HG03565 (cell line): ENCODE measurements at regions not wholly inside any gene's neighbourhood (a gene's known extent, or its start where the extent isn't known, plus 50 kb on each side); places are given as distances from the start of the nearest gene placed in this dataset.

Source experiments
- ATAC-seq: cut with Tn5 transposase; IDR thresholded peaks from one replicate; pipeline ENCODE4 v1.9.1; 2021; ENCODE audit warnings: mild to moderate bottlenecking, moderate library complexity; ENCODE audit not compliant: unreplicated experiment

DNA sequence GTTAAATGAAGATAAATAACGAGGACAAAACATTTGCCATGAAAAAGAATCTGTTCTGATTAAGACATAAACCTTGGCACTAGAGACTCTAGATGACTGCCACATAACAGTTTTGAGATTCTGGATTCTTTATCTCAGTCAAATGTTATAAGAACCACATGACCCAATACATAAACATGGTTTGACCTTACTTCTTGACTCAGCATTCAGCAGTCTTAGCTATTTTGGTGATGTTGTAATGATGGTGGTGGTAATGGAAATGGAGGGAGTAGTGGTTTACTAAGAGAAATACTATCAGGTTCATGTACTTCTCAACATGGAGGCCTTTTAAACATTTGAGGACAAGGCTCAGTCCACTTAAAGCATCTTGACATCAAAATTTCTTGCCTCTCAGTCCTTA lies 925.4 kb downstream of the CDH11 start:
- no peak for ATAC-seq

DNA sequence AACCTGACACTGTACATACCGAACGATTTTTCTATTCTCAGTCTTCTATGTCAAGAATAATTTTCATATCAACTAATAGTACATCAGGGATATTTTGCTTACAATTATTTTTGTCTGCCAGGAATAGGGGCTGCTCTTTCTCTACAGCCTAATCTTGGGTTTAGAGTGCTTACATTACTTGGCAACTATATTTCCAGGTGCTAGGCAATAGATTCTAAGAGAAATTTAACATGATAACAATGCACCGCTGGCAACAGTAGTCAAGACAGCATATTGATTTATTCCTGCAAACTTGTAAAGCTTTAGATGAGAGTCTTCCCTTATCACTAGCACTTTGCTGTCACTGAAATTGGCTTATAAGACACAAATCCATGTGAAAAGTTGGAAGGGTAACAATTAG lies 935.9 kb downstream of the CDH11 start:
- ATAC-seq: no peak

DNA sequence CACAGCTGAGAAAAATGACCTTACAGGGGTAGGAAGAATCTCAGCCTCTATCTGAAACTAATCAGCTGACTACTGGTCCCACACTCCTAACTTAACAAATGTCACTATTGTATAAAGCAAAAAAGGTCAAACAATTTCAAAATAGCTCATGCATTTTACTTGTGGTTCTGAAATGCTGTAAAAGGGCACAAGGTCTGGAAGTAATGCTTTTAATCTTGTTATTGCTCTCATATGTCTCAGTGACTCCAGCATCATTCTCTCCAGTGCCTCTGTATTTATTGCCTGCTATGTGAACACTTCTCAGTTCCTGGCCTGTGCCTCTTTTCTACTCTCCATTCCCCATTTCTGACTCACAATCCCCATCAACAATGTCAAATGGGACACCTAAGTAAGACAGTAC lies 937.7 kb downstream of the CDH11 start:
- ATAC-seq: no peak

DNA sequence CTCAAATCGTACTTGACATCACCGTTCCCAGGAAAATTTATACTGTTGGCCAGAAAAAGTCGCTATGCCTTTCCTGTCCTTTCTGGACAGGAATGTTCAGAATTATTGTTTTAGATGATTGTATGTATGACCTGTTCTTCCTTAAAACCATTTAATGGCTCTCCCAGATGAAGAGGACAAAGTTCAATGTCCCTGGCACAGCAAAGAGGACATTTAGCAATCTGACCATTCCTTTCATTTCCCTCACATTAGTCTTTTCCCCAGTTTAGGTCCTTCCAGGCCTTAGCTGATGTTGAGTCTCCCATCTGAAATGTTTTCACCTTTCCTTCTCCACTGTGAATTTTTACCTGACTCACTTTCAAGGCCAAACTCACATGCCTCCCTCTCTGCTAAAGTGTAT lies 938.9 kb downstream of the CDH11 start:
- no peak for ATAC-seq

DNA sequence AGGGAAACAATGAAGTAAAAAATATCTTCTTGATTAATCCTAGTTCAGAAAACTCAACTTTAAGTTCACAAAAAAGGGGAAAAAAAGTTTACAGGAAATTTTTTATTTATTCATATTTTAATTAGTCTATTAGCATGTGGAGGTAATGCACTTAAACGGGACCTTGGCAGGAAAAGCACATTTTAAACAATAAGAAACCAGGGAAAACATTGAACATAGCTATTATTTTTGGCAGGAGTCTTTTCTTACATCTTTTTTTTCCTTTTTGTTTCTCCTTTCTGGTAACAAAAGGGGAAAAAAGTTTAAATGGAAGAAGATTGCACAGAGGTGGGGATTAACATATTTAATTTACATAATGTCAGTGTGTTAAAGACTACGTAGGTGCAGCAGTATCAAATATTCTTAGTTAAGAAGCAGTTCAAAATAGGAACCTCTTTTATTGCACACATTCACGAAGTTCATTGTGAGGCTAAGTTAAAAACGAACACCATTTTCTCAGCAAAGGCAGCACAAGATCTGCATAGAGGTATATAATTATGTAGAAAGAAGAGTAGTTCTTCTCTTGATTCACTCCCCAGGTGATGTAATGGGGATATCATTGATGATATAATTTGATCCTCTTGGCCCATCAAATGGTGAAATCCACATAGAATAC lies 940.5 kb downstream of the CDH11 start:
- no peak for ATAC-seq

DNA sequence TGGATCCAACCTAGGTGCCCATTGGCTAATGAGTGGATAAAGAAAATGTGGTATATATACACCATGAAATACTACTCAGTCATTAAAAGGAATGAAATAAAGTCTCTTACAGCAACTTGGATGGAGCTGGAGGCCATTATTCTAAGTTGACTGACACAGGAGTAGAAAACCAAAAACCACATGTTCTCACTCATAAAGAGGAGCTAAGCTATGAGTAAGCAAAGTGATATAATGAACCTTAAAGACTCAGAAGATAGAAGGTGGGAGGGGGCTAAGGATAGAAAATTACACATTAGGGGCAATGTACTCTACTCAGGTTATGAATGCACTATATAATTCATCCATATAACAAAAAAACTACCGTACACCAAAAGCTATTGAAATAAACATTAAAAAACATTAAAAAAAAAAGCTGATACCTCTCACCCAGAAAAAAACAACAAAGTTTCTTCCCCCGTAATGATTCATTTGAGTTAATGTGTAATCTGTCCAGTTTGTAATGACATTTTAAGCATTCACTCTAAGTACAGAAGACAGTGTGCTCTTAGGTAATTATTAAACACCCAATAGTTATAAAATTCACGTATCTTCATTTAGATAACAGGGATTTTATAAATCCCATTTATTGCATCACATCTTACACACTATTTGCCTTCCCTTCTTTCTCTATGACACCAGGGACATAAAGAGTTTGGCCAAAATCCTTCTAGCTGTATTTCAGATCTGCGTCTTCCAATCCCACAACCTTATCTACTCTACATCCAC lies 941.5 kb downstream of the CDH11 start:
- ATAC-seq: no peak

DNA sequence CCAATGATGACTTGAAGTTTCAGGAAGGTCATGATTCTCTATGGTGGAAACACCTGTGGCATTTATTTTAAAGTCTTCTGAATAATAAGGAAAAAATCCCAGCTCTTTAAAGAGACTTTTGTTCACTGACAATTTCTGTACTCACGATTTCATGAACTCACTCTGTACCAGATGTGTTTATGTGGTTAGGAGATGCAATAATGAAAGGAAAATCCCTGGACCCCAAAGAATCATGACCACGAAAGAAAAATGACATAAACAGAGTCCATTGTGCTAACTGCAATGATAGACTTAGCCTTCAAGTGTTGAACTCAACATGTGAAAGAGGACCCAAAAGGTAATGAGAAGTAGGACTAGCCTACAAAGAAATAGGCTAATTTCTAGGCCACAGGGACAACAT lies 947.5 kb downstream of the CDH11 start:
- no peak for ATAC-seq

DNA sequence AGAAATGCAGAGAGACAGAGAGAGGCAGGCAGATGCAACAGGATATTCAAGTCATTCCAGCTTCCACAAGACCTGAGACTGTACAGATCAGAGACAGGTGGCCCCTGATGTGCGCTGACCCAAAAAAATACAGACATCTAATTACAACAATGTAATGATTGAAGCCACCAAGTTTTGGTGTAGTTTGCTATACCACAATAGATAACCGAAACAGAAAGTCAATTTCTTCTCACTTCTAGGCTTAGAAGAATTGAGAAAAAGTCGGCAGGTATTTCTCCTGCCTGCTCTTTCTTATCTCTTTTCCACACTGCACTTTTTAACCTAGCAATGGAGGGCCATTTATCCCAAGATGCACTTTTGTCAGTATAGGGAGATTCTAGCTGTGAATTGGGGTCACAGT lies 949.2 kb downstream of the CDH11 start:
- no peak for ATAC-seq

DNA sequence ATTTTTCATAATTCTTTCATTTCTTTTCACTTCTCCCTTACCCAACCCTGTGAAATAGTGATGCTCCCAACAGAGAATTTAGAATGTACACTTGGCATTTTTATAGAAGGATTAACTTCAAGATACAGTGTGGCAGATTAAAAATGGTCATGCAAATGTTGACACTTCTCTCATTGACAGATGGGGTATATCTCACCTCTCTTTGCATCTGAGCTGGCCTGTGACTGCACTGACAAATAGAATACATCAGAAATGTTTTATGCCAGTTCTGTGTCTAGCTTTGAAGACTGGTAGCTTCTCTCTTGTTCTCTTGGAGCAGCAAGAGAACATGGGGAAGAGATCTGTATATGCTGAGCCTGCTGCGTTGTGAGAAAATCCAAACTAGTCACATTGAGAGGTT lies 949.6 kb downstream of the CDH11 start:
- no peak for ATAC-seq

DNA sequence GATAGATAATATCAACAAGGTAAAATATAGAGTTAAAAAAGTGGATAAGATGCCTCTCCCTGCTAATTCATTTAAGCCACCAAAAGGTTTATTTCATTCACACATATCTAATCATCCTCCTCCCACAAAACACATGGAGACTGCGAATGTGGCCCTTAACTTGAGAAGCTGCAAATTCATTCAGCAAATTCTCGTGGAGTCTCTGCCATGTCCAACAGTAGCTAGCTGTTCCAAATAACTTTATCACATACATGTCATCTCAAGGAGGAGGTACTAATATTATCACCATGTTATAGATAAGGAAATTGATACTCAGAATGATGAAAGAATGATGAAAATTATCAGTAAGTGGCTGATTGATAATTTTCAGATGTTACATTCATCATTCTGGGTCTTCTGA lies 950.2 kb downstream of the CDH11 start:
- ATAC-seq: no peak

DNA sequence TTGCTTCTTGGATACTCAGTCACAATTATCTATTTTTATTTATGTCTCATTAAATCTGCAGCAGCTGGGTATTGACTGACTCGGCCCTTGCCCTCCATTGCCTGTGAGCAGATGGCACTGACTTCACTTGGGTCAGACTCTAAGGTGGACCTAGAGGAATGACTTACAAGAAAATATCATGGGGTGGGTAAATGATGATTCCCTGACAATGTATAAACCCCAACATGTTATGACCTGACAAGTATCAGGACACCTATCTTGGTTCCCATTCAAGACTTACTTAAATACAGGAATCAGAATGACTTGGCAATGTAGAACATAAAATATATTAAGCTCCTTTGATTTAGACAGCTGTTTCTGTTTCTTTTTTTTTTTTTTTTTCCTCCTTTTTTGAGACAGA lies 953.5 kb downstream of the CDH11 start:
- no peak for ATAC-seq

DNA sequence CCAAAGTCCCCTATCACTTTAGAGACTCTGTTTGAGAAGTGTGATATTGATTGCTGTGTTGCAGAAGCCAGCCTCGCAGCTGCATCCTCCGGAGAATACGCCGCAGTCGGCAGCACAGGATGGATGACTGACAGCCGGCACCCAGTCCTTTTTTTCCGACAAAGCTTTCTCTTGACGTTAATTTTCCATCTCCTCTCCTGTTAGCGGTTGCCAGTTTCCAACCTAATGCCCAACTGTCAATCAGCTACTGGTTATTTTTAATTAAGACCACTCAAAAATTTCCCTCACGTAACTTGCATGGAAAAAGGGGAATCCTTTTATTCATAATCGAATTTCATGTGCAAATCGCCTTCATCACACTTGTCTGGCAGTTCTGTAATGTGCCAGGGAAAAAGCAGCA lies 953.9 kb downstream of the CDH11 start:
- ATAC-seq: no peak

DNA sequence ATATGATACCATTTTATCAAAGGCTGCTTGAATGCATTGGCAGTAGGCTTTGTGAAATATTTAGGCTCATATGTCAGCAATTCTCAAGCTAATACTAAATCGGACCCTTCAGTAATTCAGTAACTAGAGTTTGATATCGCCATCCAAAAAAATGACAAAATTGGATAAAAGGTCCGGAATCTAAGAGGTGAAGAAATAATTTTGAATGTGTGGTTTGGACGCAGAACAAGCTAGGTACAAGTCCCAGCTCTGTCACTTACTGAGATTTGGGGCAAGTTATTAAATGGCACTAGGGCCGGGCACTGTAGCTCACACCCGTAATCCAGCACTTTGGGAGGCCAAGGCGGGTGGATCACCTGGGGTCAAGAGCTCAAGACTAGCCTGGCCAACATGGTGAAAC lies 956.5 kb downstream of the CDH11 start:
- no peak for ATAC-seq

DNA sequence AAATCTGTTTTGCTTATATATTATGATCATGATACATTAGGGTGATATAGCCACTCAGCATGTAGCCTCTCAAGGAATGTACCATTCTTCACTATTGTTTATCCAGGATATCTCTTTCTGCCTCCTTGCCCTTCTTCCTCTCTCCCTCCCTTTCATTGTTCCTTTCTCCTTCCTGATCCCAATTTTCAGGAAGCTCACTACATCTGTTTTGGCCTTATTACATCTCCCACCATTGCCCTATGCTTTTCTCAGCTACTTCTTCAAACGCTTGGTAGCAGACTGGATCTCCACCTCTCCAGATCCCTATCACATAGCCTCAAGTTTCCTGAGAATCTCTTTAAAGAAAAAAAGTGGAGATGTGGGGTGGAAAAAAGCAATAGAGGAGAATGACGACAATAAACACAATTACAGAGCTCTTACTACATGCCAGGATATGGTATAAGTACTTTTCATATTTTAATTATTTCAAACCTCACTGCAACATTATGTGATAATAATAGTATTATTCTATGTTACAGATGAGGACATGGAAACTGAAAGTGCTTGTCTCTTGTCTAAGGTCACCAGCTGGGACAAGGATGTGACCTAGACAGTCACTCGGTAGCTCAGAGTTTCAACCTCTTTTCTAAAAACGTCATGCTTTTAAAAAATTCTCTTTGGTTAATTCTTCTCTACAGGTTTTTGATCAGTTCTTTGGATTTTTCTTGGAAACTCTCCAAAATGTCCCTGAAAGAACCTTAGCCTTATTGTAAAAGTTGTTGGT lies 959.1 kb downstream of the CDH11 start:
- ATAC-seq: no peak

DNA sequence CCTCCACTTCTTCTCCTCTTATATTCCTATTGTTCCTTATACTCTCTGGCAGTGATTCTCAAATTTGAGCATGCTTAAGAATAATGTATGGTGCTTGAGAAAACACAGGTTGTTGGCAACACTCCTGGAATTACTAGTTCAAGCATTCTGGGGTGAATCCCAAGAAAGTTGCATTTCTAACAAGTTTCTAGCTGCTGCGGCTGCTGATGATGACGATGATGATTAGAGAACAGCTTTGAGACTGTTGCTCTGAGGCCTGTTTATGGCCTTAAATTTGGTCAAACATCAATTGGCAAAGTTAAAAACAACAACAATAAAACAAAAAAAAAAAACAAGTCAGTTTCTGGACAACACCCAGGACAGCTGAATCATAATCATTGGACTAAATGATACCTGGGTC lies 961.9 kb downstream of the CDH11 start:
- ATAC-seq: no peak

DNA sequence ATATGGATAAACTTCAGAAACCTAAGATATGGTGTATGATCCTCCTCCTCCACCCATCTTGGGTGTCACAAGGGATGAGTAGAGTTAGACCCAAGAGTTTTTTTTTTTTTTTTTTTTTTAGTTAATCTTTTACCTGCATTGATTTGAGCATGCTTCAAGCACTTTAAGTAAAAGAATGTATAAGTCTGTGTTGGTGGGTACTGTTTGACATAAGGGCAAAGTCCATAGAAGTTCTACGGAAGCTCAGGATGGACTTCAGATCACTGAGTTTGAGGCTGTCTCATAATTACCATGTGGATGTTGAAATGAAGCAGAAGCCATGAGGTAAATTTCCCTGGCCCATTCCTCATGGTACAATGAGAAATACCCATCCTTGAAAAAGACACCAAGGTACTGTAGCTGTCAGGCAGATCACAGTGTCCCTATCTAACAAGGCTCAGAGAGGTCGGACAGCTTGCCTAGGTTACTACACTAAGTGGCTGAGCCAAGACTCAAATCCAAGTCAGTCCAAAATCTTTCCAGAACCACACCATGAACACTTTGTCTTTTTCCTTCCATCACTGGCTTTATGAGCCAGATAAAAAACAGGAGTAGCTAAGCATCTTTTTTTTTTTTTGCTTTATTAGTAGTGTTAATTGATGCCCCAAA lies 962.8 kb downstream of the CDH11 start:
- no peak for ATAC-seq

DNA sequence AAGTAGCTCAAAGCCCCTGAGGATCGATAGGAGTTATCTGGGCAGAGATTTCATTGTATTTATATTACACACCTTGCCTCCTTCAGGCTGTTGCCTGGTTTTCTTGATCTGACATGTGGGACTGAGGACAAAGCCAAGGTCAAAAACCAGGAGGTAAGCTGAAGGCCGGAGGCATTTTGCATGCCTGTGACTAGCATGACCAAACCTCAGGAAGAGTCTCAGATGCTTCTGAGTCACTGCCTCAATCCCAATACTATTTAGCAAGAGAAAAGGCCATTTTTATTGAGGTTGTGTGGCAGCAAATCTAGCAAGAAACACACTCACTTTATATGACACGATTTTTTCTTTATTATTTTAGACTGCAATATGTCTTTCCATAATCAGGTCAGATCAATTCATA lies 968.1 kb downstream of the CDH11 start:
- no peak for ATAC-seq

DNA sequence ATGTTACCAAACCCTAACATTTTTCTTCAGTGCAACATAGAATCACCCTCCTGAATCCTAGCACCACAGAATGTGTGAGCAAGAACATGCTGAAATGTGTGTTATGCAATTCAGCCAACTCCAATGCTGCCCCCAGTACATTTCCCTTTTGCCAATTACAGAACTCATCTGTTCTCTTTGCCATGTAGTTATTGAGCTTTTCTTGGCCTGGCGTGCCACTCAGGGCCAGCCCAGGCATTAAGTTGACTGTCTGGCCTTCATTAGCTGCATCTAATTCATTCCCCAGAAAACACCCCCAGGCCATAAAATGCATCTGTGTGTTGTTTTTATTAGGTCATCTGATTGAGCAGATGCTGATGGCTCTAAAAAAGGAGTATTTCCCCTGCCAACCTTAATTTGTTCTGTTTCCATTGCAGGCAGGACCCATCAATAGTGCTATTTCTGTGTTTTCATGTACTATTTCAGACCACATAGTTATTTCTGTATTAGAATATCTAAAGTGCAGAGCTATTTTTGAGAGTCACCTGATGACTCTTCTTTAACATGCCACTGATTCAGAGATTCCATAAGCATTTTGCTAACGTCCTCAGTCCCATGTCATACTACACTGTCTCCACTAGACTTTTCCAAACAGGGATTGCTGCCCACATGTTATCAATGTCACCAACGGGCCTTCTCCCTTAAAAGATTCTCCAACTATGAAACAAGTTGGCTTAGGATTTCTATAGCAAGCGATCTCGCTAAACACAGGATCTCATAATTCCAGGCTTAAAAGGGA lies 969.7 kb downstream of the CDH11 start:
- ATAC-seq: no peak

DNA sequence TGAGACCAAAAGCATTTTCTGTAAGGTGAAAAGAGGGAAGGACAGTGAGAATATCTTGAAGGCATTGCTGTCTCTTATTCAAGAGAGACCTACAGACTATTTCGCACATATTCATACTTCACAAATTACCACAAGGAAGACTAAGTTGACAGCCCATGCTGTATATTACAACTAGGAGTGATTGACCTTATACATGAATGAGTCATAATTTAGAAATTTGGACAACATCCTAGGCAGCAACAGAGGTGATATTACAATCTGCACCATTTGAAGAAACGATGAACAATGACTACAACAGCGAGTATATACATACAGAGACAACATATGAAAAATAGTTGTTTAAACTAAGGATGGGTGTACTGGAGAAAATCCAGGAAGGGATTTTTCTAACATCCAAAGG lies 971.7 kb downstream of the CDH11 start:
- no peak for ATAC-seq

DNA sequence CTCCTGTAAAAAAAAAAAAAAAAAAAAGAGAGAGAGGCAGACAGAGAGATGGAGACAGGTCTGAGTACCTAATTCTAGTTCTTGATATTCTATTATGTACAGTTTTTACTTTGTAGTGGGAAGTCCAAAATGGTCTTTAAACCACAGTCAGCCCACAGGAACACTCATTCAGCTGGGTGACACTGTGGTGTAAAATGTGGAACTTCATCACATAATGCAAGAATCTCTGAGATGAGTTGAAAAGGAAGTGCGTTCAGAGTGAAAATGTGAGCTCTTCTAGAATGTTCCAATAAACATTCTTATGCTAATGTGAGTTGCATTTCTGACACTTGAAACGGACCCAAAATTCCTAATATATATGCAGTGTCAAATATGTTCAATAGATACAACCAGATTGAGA lies 972.1 kb downstream of the CDH11 start:
- ATAC-seq: no peak

DNA sequence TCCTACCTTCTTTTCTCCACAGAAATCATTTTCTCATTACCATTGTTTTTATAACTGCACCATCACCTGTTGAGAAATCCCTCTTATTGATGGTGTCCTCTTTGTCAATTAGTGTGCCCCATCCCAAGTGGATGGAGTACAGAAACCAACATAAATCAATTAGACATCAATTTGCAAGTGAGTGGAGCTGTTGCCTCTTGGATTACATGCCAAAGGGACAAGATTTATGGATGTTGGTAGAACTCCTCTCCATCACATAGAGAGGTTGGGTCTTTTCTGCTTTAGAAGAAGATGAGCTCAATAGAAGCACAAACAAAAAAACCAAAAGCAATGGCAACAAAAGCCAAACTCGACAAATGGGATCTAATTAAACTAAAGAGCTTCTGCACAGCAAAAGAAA lies 973.5 kb downstream of the CDH11 start:
- no peak for ATAC-seq
